CD4-positive, alpha-beta T cell (primary cell): ENCODE measurements at regions not wholly inside any gene's neighbourhood (a gene's known extent, or its start where the extent isn't known, plus 50 kb on each side); places are given as distances from the start of the nearest gene placed in this dataset.

ENCODE experiments used
- ATAC-seq: fragments of 200-7000 bp; cut with Tn5 transposase; one replicate; pipeline ENCODE4 v1.10.0; 2022; ENCODE audit warnings: mild to moderate bottlenecking; ENCODE audit not compliant: poor library complexity
- CTCF ChIA-PET: fragments of 350-600 bp; sonication (Branson Sonifier 250); formaldehyde crosslinking; loops from one replicate; lab custom pipeline; 2021; ENCODE audit warnings: antibody characterized with exemption, inconsistent platforms; lab: Charles Lee
- POLR2A ChIA-PET: fragments of 350-600 bp; sonication (Branson Sonifier 250); formaldehyde crosslinking; loops from one replicate; lab custom pipeline; 2021; ENCODE audit warnings: antibody characterized with exemption, inconsistent platforms; lab: Charles Lee
- DNase-seq, 14 experiments: peaks; one replicate each; pipeline ENCODE4 v3.0.0-alpha.2; 2013 to 2020; ENCODE audit warnings: mixed read lengths in 2 of 14
- H3K27ac ChIP-seq, 2 donors: one replicate each; pipeline versions ENCODE4 v1.5.1 to v1.7.0; 2013; ENCODE audit warnings: low read length in 2 of 2, low read depth in 1 of 2, mild to moderate bottlenecking in 1 of 2
- H3K27me3 ChIP-seq, 2 experiments: 1 replicate in 1 of 2; 2 replicates in 1 of 2; pipeline versions ENCODE4 v1.6.1 to v1.7.0; 2013; ENCODE audit warnings: low read length in 2 of 2, control low read depth in 1 of 2, mild to moderate bottlenecking in 1 of 2, moderate library complexity in 1 of 2; ENCODE audit not compliant: insufficient read depth in 2 of 2, control insufficient read depth in 1 of 2
- H3K36me3 ChIP-seq: one replicate; pipeline ENCODE4 v1.6.1; 2013; ENCODE audit warnings: low read length, control low read depth; ENCODE audit not compliant: insufficient read depth
- H3K4me1 ChIP-seq: one replicate; pipeline ENCODE4 v1.6.1; 2013; ENCODE audit warnings: low read length, control low read depth; ENCODE audit not compliant: insufficient read depth
- H3K4me3 ChIP-seq: one replicate; pipeline ENCODE4 v1.5.1; 2013; ENCODE audit warnings: mild to moderate bottlenecking, low read length, moderate library complexity
- H3K9me3 ChIP-seq, 2 experiments: 1 replicate in 1 of 2; 2 replicates in 1 of 2; pipeline versions ENCODE4 v1.6.1 to v1.7.0; 2013; ENCODE audit warnings: low read length in 2 of 2, mild to moderate bottlenecking in 2 of 2, control low read depth in 1 of 2, moderate library complexity in 1 of 2; ENCODE audit not compliant: control insufficient read depth in 1 of 2, insufficient read depth in 1 of 2
- H3K27ac Mint-ChIP-seq: one replicate; pipeline ENCODE4 v1.8.0; 2020; ENCODE audit warnings: mixed read lengths
- H3K27me3 Mint-ChIP-seq: one replicate; pipeline ENCODE4 v1.8.0; 2021; ENCODE audit warnings: mixed read lengths
- H3K36me3 Mint-ChIP-seq: one replicate; pipeline ENCODE4 v1.8.0; 2021; ENCODE audit warnings: low read depth, mixed read lengths
- H3K4me1 Mint-ChIP-seq: one replicate; pipeline ENCODE4 v1.8.0; 2021; ENCODE audit warnings: low read depth, mixed read lengths
- H3K4me3 Mint-ChIP-seq: one replicate; pipeline ENCODE4 v1.8.0; 2020; ENCODE audit warnings: mild to moderate bottlenecking, mixed read lengths
- H3K9me3 Mint-ChIP-seq: one replicate; pipeline ENCODE4 v1.8.0; 2020; ENCODE audit warnings: mixed read lengths
- CTCF ChIP-seq: fragments of 200-600 bp; IDR thresholded peaks from one replicate; pipeline ENCODE4 v1.8.0; 2022; ENCODE audit warnings: antibody characterized with exemption, mild to moderate bottlenecking
- intact Hi-C, 2 experiments: fragments of 100-400 bp; cut with DNase I in 1 of 2; cut with micrococcal nuclease in 1 of 2; formaldehyde crosslinking; loops; one replicate each; pipeline versions ENCODE4 v1.15.1 to v1.9.0; 2023 to 2025; cut with DNase I, micrococcal nuclease

- Mint-ChIP-seq H3K4me3 (no peak overlapping the region), H3K36me3 (no peaks in the 10 kb centered on the region), H3K27me3 (no peaks in the 10 kb centered on the region), H3K4me1 (peaks cover 11% of the 10 kb centered on the region), H3K9me3 (no peaks in the 10 kb centered on the region), H3K27ac (no peak overlapping the region)
- CTCF ChIA-PET, result no interaction called here
- ATAC-seq (no peak), DNase-seq (no peak)
- Histone ChIP-seq H3K9me3 (no peaks in the 10 kb centered on the region), H3K4me3 (no peak overlapping the region), H3K4me1 (peaks cover 8% of the 10 kb centered on the region), H3K27me3 (no peaks in the 10 kb centered on the region), H3K36me3 (no peaks in the 10 kb centered on the region), H3K27ac (no peak overlapping the region)
- POLR2A ChIA-PET, result no interaction called here
- intact Hi-C loops, result no loop called here
- TF ChIP-seq CTCF, result no peak
Observed at GRCh38 chr10:78202386-78202785, 168.7 kb downstream of the RPS24 start.

- Histone ChIP-seq H3K27ac (no peak overlapping the region), H3K27me3 (no peaks in the 10 kb centered on the region), H3K36me3 (no peaks in the 10 kb centered on the region), H3K4me1 (peaks cover 8% of the 10 kb centered on the region), H3K4me3 (no peak overlapping the region), H3K9me3 (no peaks in the 10 kb centered on the region)
- ChIA-PET POLR2A (no interaction called here), CTCF (no interaction called here)
- Mint-ChIP-seq H3K36me3 (no peaks in the 10 kb centered on the region), H3K9me3 (no peaks in the 10 kb centered on the region), H3K4me1 (peaks cover 11% of the 10 kb centered on the region), H3K27ac (no peak overlapping the region), H3K27me3 (no peaks in the 10 kb centered on the region), H3K4me3 (no peak overlapping the region)
- ATAC-seq (no peak), DNase-seq (no peak)
- intact Hi-C loops, result no loop called here
- TF ChIP-seq CTCF, result no peak
Observed at GRCh38 chr10:78203915-78204818, 170.5 kb downstream of the RPS24 start.

- ATAC-seq (no peak), DNase-seq (no peak)
- no peaks in the 10 kb centered on the region for H3K27me3 ChIP-seq
- H3K4me1 Mint-ChIP-seq, result peaks cover 11% of the 10 kb centered on the region
- intact Hi-C loops, result no loop called here
- H3K4me3 Mint-ChIP-seq, result no peak overlapping the region
- H3K36me3 Mint-ChIP-seq, result no peaks in the 10 kb centered on the region
- H3K27ac Mint-ChIP-seq, result peak overlapping the region; percentile 63
- H3K36me3 ChIP-seq, result no peaks in the 10 kb centered on the region
- H3K27ac ChIP-seq, result no peak overlapping the region
- H3K9me3 ChIP-seq, result no peaks in the 10 kb centered on the region
- peaks cover 8% of the 10 kb centered on the region for H3K4me1 ChIP-seq
- CTCF ChIA-PET, result no interaction called here
- no peaks in the 10 kb centered on the region for H3K9me3 Mint-ChIP-seq
- POLR2A ChIA-PET, result interaction anchor here (0.9 kb wide), 1 partner anchor 97 kb away, joined by 5 read pairs; no protein-coding TSS in a partner anchor
- H3K27me3 Mint-ChIP-seq, result no peaks in the 10 kb centered on the region
- TF ChIP-seq CTCF, result no peak
- H3K4me3 ChIP-seq, result no peak overlapping the region
Observed at GRCh38 chr10:78205457-78206016, 171.9 kb downstream of the RPS24 start.
